ENCODE measurements at regions not wholly inside any gene's neighbourhood (a gene's known extent, or its start where the extent isn't known, plus 50 kb on each side); places are given as distances from the start of the nearest gene placed in this dataset.

- ChIA-PET CTCF (ENCODE audit: unreplicated experiment) (no interaction called here), POLR2A (interaction anchor here (1.1 kb wide), 1 partner anchor 11 kb away, joined by 3 read pairs; no protein-coding TSS in a partner anchor)
- H3K27ac ChIP-seq (ENCODE audit: low read depth, low read length, poor library complexity, severe bottlenecking) = no peak overlapping the region
- no peaks in the 10 kb centered on the region for H3K79me2 ChIP-seq (ENCODE audit: insufficient read depth, low read depth, low read length)
- no peaks in the 10 kb centered on the region for H3K4me1 ChIP-seq (ENCODE audit: insufficient read depth, low read length, poor library complexity, severe bottlenecking)
- intact Hi-C loops (cut with micrococcal nuclease; ENCODE audit: unreplicated experiment) = no loop called here
- no peaks in the 10 kb centered on the region for H4K20me1 ChIP-seq (ENCODE audit: insufficient read depth, low read length)
- no peak overlapping the region for H2AFZ ChIP-seq (ENCODE audit: low read length)
- no peaks in the 10 kb centered on the region for H3K36me3 ChIP-seq (ENCODE audit: insufficient read depth, low read length)
- no TSS peak for BruUV-seq (replicated peaks)
- DNase-seq (ENCODE audit: low spot score) = no peak
- no peak for TF ChIP-seq EZH2phosphoT487 (IDR thresholded peaks at IDR 0.05; ENCODE audit: borderline replicate concordance, low read depth, low read length)
- no peaks in the 10 kb centered on the region for H3K9me2 ChIP-seq (ENCODE audit: insufficient read depth, low read length)
- H3K4me2 ChIP-seq (ENCODE audit: low read length) = no peak overlapping the region
- no peaks in the 10 kb centered on the region for H3K9me3 ChIP-seq (ENCODE audit: low read length)
- H3K4me3 ChIP-seq (ENCODE audit: low read depth, low read length, poor library complexity, severe bottlenecking) = no peak overlapping the region
Measured at GRCh38 chr7:88363249-88363648, 56.6 kb upstream of the STEAP4 start.

- Histone ChIP-seq H3K4me3 (ENCODE audit: low read depth, low read length, poor library complexity, severe bottlenecking) (no peak overlapping the region), H3K36me3 (ENCODE audit: insufficient read depth, low read length) (no peaks in the 10 kb centered on the region), H4K20me1 (ENCODE audit: insufficient read depth, low read length) (no peaks in the 10 kb centered on the region), H3K4me2 (ENCODE audit: low read length) (no peak overlapping the region), H2AFZ (ENCODE audit: low read length) (no peak overlapping the region), H3K79me2 (ENCODE audit: insufficient read depth, low read depth, low read length) (no peaks in the 10 kb centered on the region), H3K4me1 (ENCODE audit: insufficient read depth, low read length, poor library complexity, severe bottlenecking) (no peaks in the 10 kb centered on the region), H3K9me2 (ENCODE audit: insufficient read depth, low read length) (no peaks in the 10 kb centered on the region), H3K9me3 (ENCODE audit: low read length) (no peaks in the 10 kb centered on the region), H3K27ac (ENCODE audit: low read depth, low read length, poor library complexity, severe bottlenecking) (no peak overlapping the region)
- POLR2A ChIA-PET = interaction anchor here (0.5 to 0.7 kb wide), 2 partner anchors 9 to 124 kb away, joined by 3 to 4 read pairs; no protein-coding TSS in a partner anchor
- no peak for DNase-seq (ENCODE audit: low spot score)
- TF ChIP-seq EZH2phosphoT487 (IDR thresholded peaks at IDR 0.05; ENCODE audit: borderline replicate concordance, low read depth, low read length) (no peak), CTCF (conservative IDR thresholded peaks at IDR 0.05; ENCODE audit: low read length) (no peak)
- intact Hi-C loops (cut with micrococcal nuclease; ENCODE audit: unreplicated experiment) = no loop called here
- no TSS peak for BruUV-seq (replicated peaks)
- CTCF ChIA-PET (ENCODE audit: unreplicated experiment) = no interaction called here
Measured at GRCh38 chr7:88361357-88361756, 54.7 kb upstream of the STEAP4 start.

- H3K9me3 ChIP-seq (ENCODE audit: low read length) = no peaks in the 10 kb centered on the region
- TF ChIP-seq EZH2phosphoT487 (IDR thresholded peaks at IDR 0.05; ENCODE audit: borderline replicate concordance, low read depth, low read length) (no peak), CTCF (conservative IDR thresholded peaks at IDR 0.05; ENCODE audit: low read length) (no peak)
- intact Hi-C loops (cut with micrococcal nuclease; ENCODE audit: unreplicated experiment) = loop anchor here (1.0 kb wide), 1 partner anchor 116 kb away; no protein-coding TSS in a partner anchor
- no peak for DNase-seq (ENCODE audit: low spot score)
- no peak overlapping the region for H2AFZ ChIP-seq (ENCODE audit: low read length)
- no peaks in the 10 kb centered on the region for H3K4me1 ChIP-seq (ENCODE audit: insufficient read depth, low read length, poor library complexity, severe bottlenecking)
- no peaks in the 10 kb centered on the region for H3K79me2 ChIP-seq (ENCODE audit: insufficient read depth, low read depth, low read length)
- CTCF ChIA-PET (ENCODE audit: unreplicated experiment) = no interaction called here
- no peaks in the 10 kb centered on the region for H3K36me3 ChIP-seq (ENCODE audit: insufficient read depth, low read length)
- no peak overlapping the region for H3K27ac ChIP-seq (ENCODE audit: low read depth, low read length, poor library complexity, severe bottlenecking)
- POLR2A ChIA-PET = interaction anchor here (0.7 kb wide), 1 partner anchor 726 kb away, joined by 3 read pairs; no protein-coding TSS in a partner anchor
- H3K4me2 ChIP-seq (ENCODE audit: low read length) = no peak overlapping the region
- no peaks in the 10 kb centered on the region for H3K9me2 ChIP-seq (ENCODE audit: insufficient read depth, low read length)
- no peak overlapping the region for H3K4me3 ChIP-seq (ENCODE audit: low read depth, low read length, poor library complexity, severe bottlenecking)
- BruUV-seq (replicated peaks) = no TSS peak
- H4K20me1 ChIP-seq (ENCODE audit: insufficient read depth, low read length) = no peaks in the 10 kb centered on the region
Measured at GRCh38 chr7:88358881-88359280, 52.2 kb upstream of the STEAP4 start.

All from OCI-LY7 (cell line).